ENCODE measurements at regions not wholly inside any gene's neighbourhood (a gene's known extent, or its start where the extent isn't known, plus 50 kb on each side); places are given as distances from the start of the nearest gene placed in this dataset.

GRCh38 chr2:207236156-207236935 is 70.6 kb upstream of the KLF7 start:
- peak; percentile 41 for DNase-seq

- peak; percentile 89 for DNase-seq
These were observed 73.3 kb upstream of the KLF7 start for GRCh38 chr2:207238831-207239701.

GRCh38 chr2:207239754-207240494 is 74.2 kb upstream of the KLF7 start:
- no peak for DNase-seq

- DNase-seq: peak; percentile 75
These were observed 74.9 kb upstream of the KLF7 start for GRCh38 chr2:207240649-207241048.

- DNase-seq: peak; percentile 47
These were observed 75.5 kb upstream of the KLF7 start for GRCh38 chr2:207241198-207241597.

DNA sequence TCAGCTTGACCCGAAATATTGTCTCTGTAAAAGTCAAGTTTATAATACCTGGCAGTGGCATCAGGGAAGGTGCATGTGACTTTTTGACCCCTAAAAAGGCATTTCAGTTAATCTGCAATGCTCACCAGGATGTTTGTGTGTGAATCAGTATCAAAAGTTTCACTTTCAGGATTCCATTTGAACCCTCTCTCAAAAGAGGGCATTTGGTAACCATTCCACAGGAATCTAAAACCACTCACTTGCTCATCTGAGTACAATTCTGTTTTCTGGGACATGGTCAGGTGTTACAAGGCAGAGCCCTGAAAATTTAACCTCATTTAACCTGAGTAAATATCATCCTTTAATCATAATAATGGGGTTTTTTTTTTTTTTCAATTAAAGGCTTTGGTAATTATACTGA is 77.9 kb upstream of the KLF7 start:
- DNase-seq: no peak

DNA sequence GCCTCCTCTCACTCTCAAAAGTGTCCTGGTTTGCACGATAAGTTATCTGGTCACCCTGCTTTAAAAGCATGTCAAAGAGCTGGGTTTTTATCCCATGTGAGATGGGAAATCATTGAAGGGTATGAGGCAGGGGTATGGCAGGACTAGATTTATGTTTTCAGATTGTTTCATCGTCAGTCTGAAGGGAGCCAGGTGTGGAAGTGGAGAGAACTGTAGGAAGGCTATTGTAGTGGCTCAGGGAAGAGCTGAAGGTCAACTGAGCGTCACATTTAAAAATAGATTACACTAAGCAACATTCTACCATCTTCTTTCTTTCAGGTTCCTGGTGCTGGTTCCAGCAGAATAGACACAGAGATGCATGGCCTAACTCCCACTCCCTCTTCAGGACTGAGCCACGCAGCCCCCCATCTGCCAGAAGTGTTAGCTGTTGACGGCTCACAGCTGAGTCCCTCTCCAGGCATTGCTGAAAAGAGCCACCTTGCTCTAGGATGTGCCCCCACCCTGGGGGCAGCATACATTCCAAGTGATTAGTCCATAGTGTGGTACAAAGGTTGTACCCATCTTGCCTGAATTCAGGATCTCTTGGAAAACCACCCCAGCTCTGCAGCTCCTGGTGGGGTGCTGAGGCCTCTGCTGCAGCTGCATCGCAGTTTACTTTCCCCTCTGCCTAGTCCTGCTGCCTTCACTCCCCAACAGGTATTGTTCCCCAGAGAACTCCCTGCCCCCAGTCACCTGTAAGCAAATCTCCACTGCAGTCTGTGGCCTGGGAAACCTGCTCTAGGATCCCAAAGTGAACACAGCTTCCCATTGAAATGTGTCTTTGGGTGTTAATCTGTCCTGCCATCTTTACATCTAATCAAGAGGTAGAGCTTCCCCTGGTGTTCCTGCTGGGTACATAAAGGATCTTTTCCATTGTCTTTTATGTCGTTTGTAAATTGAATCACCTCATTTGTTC is 79.5 kb upstream of the KLF7 start:
- no peak for DNase-seq

GRCh38 chr2:207248702-207249377 is 83.1 kb upstream of the KLF7 start:
- peak; percentile 52 for DNase-seq

- DNase-seq: no peak
These were observed 85.3 kb upstream of the KLF7 start for GRCh38 chr2:207251022-207251421.

DNA sequence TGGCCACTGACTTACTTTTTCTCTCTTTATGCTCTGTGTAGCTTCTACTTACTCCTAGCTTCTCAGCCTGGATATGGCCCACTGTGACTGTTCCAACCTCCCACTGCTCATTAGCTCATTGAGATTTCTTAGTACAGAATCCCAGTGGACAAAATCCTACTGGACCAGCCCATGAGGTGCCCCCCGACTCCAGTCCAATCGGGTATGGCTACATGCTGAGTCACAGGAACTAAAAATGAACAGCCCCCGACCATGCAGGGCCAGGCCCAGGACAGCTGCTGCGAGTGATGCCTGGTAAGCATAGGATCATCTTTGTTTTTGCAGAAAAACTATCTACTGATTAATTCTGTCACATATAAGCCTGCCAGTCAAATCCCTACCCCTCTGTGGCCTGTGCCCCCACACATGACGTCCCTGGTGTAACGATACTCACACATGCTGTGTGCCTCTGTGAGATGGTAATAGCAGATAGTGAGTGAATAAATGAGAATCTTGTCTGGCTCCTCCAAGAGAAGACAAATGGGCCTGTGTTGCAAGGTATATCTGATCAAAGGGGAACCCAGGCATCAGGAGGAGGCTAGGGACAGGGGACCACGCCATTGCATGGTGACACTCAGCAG is 85.9 kb upstream of the KLF7 start:
- DNase-seq: peak; percentile 73

- DNase-seq: no peak
These were observed 86.7 kb upstream of the KLF7 start for GRCh38 chr2:207252416-207252815.

DNA sequence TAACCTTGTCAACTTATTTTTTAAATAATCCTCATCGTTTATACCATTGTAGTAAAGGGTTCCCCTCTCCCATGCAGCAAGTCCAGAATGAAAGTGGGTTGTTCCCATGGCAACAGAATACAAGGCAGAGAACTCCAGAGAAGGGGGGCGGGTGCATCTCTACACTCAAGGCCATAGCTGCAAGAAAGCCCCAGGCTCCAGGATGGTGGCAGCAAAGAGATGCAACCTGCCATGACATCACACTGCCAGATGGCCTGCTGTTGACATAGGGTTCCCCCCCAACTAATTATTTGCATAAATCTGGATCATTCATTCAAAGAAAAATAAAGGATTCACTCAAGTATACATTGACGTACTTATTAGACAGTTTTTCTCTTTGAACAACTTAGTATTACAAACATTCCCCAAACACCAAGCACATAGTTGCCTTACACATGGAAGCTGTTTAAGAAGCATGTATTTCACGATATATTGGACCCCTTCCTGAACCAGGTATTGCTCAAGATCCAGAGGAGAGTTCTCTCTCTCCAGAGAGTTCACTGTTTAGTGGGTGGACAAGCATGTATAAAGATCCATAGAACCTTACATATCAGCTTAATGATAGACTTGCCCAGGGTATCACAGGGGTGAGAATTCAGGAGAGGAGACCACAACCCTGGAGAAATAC is 87.4 kb upstream of the KLF7 start:
- no peak for DNase-seq

GRCh38 chr2:207253666-207254345 is 88.1 kb upstream of the KLF7 start:
- DNase-seq: no peak

- DNase-seq: peak; percentile 91
These were observed 89.1 kb upstream of the KLF7 start for GRCh38 chr2:207254591-207255464.

GRCh38 chr2:207255565-207256470 is 90.1 kb upstream of the KLF7 start:
- DNase-seq: peak; percentile 72

DNA sequence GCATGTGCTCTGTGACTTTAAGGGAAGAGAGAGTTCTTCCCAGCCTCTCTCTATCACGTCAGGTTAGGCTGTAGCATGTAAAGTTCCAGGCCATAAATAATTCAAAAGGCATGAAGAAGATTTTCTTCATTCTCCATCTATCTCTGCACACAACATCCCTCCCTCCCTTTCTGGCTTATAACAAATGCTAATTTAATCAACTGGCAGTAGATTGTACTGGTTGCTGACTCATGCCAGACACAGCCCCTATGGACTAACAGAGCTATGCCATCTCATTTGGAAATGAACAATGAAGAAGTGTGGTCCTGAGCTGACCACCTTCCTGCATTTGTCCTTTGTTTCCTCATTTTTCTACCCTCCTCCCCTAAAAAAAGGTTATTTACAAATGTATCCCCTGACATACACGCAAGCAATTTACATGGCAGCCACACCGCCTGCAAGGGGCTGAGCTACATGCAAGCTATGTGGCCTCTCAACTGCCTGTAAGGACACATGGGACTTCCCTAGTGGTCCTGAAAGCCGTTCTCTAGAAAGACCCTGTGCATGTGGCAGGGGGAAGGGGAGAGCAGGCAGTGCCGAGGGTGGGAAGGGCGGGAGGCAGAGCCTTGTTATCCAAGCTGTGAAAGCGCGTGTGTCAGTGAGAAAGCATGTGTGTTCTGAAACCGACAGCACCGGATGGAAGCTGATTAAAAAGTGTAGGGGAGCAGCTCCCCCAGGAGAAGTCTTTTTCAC is 90.9 kb upstream of the KLF7 start:
- DNase-seq: peak; percentile 64
